OCI-LY7 (cell line): ENCODE measurements at regions not wholly inside any gene's neighbourhood (a gene's known extent, or its start where the extent isn't known, plus 50 kb on each side); places are given as distances from the start of the nearest gene placed in this dataset.
"Not testable (repeated sequence)": the region's sequence is repeated elsewhere in the genome, so short reads cannot be mapped to it uniquely, and the experiment has no call there.

Source experiments
- BruUV-seq: library from RNA; stranded (reverse); fragments of 400-500 nt; replicated peaks from 2 replicates; lab custom pipeline; 2021; lab: Mats Ljungman, UMichigan
- CTCF ChIA-PET: fragments of 300-600 bp; sonication (Branson Sonifier 250); formaldehyde crosslinking; loops from one replicate; lab custom pipeline; 2022; ENCODE audit warnings: antibody characterized with exemption; ENCODE audit not compliant: unreplicated experiment; lab: Charles Lee
- POLR2A ChIA-PET: fragments of 300-600 bp; sonication (Branson Sonifier 250); formaldehyde crosslinking; loops from one replicate; lab custom pipeline; 2022; ENCODE audit warnings: antibody characterized with exemption; lab: Charles Lee
- DNase-seq: peaks from one replicate; pipeline ENCODE4 v3.0.0-alpha.2; 2015; ENCODE audit warnings: low spot score
- H2AFZ ChIP-seq: fragments of 200-600 bp; sonication (generic), shearing (Covaris generic); 2 replicates; pipeline ENCODE4 v1.6.1; 2014; ENCODE audit warnings: mild to moderate bottlenecking, antibody characterized with exemption, low read length, moderate library complexity
- H3K27ac ChIP-seq: fragments of 200-600 bp; sonication (generic); 2 replicates; pipeline ENCODE4 v1.5.1; 2014; ENCODE audit warnings: mixed run types, low read depth, mild to moderate bottlenecking, moderate library complexity, low read length, inconsistent platforms; ENCODE audit not compliant: poor library complexity, severe bottlenecking
- H3K36me3 ChIP-seq: fragments of 200-600 bp; sonication (generic); 2 replicates; pipeline ENCODE4 v1.6.1; 2014; ENCODE audit warnings: mild to moderate bottlenecking, antibody characterized with exemption, low read length, moderate library complexity, mixed read lengths; ENCODE audit not compliant: insufficient read depth
- H3K4me1 ChIP-seq: fragments of 200-600 bp; sonication (generic); 2 replicates; pipeline ENCODE4 v1.5.1; 2014; ENCODE audit warnings: mild to moderate bottlenecking, low read length; ENCODE audit not compliant: insufficient read depth, poor library complexity, severe bottlenecking
- H3K4me2 ChIP-seq: fragments of 200-600 bp; sonication (generic); 2 replicates; pipeline ENCODE4 v1.6.1; 2014; ENCODE audit warnings: mild to moderate bottlenecking, low read length
- H3K4me3 ChIP-seq: fragments of 200-600 bp; sonication (generic); 2 replicates; pipeline ENCODE4 v1.5.1; 2014; ENCODE audit warnings: mild to moderate bottlenecking, low read depth, low read length; ENCODE audit not compliant: poor library complexity, severe bottlenecking
- H3K79me2 ChIP-seq: fragments of 200-600 bp; sonication (generic); 2 replicates; pipeline ENCODE4 v1.6.1; 2016; ENCODE audit warnings: low read depth, mild to moderate bottlenecking, low read length, moderate library complexity, mixed read lengths; ENCODE audit not compliant: insufficient read depth
- H3K9me2 ChIP-seq: fragments of 200-600 bp; sonication (generic); 2 replicates; pipeline ENCODE4 v1.6.1; 2016; ENCODE audit warnings: mild to moderate bottlenecking, low read length, mixed read lengths; ENCODE audit not compliant: insufficient read depth
- H3K9me3 ChIP-seq: fragments of 200-600 bp; sonication (generic); 2 replicates; pipeline ENCODE4 v1.6.1; 2014; ENCODE audit warnings: mild to moderate bottlenecking, mixed run types, low read length, mixed read lengths
- H4K20me1 ChIP-seq: fragments of 200-600 bp; sonication (generic); 2 replicates; pipeline ENCODE4 v1.6.1; 2014; ENCODE audit warnings: mild to moderate bottlenecking, antibody characterized with exemption, low read length, moderate library complexity, mixed read lengths; ENCODE audit not compliant: insufficient read depth
- intact Hi-C: fragments of 100-400 bp; cut with micrococcal nuclease; formaldehyde crosslinking; loops from one replicate; pipeline ENCODE4 v1.10.0; 2022; ENCODE audit not compliant: unreplicated experiment

DNA sequence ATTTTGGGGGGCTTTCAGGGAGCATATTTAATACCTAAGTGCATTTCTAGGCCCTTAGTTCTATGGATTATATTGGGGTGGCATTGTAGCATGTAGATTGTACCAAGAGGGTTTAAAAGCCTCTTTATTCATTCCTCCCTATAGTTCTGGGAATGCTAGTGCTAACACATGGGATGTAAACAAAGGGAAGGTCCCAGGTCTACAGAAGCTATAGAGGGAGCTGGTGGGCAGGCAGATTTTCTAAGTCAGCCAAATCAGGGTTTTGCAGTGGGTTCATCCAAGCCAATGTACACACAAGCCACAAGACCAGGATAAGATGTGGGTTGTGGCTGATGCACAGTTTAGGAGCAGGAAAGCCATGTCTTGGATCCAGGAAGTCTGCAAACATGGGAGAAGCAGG, 131.8 kb downstream of the SRGAP2 start:
- H3K4me3 ChIP-seq, H3K27ac ChIP-seq, H3K4me1 ChIP-seq, H3K4me2 ChIP-seq, H3K9me3 ChIP-seq, POLR2A ChIA-PET, intact Hi-C loops, CTCF ChIA-PET, H3K9me2 ChIP-seq, H2AFZ ChIP-seq, BruUV-seq, H3K36me3 ChIP-seq, DNase-seq, H4K20me1 ChIP-seq, H3K79me2 ChIP-seq: not testable (repeated sequence)

DNA sequence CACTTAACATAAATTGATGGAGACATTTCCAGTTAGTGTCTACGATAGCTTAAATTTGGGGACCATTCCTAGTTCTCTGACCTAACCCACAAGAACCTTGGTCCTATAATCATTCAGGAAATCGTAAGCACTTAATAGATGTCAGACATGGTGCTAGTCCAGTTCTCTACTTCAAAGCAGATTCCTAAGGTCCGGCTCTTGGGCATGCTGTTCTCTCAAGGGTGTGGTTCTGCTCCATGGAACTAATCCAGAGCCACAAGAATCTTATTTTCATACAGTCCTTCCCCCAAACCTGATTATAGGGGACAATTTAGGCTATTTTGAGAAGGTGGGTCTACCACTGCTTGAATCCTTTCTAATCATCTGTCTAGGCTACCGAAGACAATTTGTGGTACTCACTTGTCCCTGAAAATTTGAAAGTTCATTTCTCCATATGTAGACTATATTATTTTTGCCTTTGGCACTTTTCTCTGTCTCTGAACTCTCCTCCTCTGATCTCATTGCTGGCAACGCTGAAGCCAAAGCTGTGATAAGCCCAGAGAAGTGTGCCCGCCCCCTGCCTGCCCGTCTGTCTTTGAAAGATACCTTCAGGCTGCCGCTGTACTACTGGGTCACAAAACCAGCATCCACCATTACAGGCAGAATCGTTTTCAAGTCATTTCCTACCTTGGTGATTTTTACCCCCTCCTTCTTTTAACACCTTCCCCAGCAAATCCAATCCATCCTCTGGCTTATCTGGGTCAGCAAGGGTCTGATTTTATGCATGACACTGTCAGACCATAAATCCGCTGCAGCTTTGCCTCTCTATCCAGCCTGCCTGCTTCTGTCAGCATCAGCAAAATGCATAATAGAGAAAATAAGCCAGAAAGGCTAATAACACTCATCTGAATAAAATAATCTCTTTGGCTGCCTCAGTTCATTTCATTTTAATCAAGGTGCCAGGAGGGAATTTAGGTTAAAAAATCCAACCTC, 132.8 kb downstream of the SRGAP2 start:
- not testable (repeated sequence) for BruUV-seq, DNase-seq

DNA sequence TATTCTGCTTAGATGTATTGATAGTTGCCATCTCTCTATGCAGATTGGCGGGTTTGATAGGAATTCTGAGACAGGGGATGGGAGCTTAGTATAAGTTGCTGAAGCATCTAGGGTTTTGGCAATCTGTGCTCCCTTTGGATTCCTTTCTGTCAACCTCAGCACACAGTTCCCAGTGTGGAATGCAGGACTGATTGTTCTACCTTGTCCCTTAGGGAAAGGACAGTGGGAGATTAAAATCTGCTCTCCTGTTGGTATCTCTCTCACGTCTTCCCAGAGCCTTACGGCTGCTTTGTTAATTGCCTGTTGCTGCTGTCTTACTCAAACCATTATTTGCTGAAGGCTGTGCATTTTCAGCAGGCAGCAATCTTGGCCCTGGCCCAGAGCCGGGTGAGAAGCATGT, 133.3 kb upstream of the IKBKE start:
- CTCF ChIA-PET, DNase-seq, H3K9me2 ChIP-seq, BruUV-seq, H3K4me2 ChIP-seq, POLR2A ChIA-PET, H4K20me1 ChIP-seq, H3K79me2 ChIP-seq, H3K36me3 ChIP-seq, H3K4me3 ChIP-seq, H2AFZ ChIP-seq, H3K9me3 ChIP-seq, H3K27ac ChIP-seq, intact Hi-C loops, H3K4me1 ChIP-seq: not testable (repeated sequence)

More for the DNA sequence above, 132.8 kb downstream of the SRGAP2 start:
- H3K4me1 ChIP-seq, CTCF ChIA-PET, H3K27ac ChIP-seq, POLR2A ChIA-PET, intact Hi-C loops, H3K9me2 ChIP-seq, H3K9me3 ChIP-seq, H4K20me1 ChIP-seq, H3K4me3 ChIP-seq, H3K4me2 ChIP-seq, H3K36me3 ChIP-seq, H3K79me2 ChIP-seq, H2AFZ ChIP-seq: not testable (repeated sequence)

DNA sequence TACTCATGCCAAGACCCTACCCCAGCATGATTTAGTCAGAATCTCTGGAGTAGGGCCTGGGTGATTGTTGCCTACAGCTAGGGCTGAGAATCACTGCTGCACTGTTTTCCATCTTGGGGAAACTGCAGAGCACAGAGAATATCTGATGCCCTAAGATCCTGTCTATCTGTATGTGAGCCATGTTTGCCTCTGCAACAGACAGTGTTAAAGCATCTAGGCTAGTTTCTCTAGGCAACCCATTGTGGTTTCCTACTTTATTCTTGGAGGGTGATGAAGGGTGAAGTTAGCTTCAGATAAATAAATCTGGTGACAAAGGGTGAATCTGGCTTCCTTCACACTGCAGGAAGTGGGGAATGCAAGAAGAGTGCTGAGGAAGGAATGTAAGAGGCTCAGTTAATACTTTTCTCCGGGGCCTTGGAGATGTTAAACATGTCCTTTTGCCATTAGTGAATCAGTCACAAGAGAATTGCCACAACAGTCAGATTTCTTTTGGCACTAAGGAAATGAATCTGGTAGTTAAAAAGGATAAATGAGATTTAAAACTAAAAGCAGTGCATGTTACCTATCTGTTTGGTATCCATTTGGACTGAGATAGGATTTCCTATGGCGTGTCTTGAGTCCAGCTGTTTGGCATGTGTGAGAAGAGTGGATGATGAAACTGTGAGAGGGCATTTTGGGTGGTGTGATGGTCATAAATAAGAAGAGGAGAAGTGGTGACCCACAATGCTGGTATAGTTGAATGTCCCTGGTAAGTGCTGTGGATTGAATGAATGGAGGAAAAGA, 119.6 kb upstream of the IKBKE start:
- CTCF ChIA-PET, DNase-seq, H3K4me2 ChIP-seq, H3K4me1 ChIP-seq, H2AFZ ChIP-seq, POLR2A ChIA-PET, H3K79me2 ChIP-seq, H3K9me2 ChIP-seq, H3K4me3 ChIP-seq, H3K36me3 ChIP-seq, H3K9me3 ChIP-seq, H4K20me1 ChIP-seq, BruUV-seq, intact Hi-C loops, H3K27ac ChIP-seq: not testable (repeated sequence)

DNA sequence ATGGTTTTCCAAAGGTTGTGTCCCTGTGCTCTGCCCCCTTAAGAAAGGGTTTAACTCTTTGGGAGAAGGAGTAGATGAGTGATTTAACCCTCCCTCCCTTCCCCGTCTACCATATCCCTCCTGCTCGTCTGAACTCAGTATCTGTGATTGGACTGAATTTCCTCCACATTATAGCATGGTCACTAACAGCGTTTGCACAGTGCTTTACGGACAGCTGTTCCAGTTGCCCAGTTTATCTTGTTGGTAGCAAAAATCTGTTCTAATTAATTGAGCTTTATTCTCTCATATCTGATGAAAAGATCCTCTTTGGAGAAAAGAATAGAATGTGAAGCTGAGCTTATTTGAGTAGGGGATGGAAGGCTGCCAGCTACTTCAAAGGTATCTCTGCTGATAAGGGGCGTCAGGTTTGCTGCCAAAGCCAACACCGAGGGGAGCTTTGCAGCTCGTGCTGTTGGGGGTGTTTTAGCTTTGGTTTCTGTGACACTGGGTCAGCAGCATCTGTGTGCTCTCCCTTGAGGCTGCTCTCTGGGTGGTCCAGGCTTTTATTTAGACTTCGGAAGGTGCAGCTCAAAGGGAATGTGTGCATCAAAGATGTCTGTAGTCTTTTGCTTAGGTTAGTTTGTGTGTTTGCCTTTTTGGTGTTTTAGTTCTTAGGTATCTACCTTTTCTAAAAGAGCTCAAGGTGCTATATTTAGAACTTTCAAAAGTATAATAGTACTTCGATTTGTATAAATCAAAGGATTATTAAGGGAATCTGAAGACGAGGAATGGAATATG, 118.8 kb upstream of the IKBKE start:
- H3K27ac ChIP-seq, DNase-seq, H3K4me3 ChIP-seq, BruUV-seq, H3K4me1 ChIP-seq, intact Hi-C loops, H3K79me2 ChIP-seq, H3K36me3 ChIP-seq, H4K20me1 ChIP-seq, H2AFZ ChIP-seq, POLR2A ChIA-PET, CTCF ChIA-PET, H3K4me2 ChIP-seq, H3K9me2 ChIP-seq, H3K9me3 ChIP-seq: not testable (repeated sequence)

DNA sequence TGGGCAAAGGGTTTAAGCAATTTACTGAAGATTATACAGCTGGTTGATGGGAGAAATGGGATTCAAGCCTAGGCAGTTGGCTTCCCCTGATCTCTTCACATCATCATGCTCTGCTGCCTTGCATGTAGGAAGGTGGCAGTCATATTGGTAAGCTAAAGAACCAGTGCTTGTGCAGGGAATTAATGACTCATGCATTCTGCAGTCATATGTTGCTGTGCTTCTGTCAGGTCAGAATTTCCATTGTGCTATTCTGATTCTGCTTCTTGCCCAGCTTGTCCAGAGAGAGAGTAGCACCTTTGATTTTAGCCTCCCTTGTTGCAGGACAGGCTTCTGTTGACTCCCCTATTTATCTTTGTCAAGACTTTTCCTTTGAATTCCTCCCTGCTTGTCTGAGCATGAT, 114.0 kb upstream of the IKBKE start:
- H3K79me2 ChIP-seq, H4K20me1 ChIP-seq, intact Hi-C loops, POLR2A ChIA-PET, H3K4me3 ChIP-seq, DNase-seq, H3K27ac ChIP-seq, BruUV-seq, CTCF ChIA-PET, H3K4me2 ChIP-seq, H3K9me3 ChIP-seq, H3K9me2 ChIP-seq, H2AFZ ChIP-seq, H3K36me3 ChIP-seq, H3K4me1 ChIP-seq: not testable (repeated sequence)
